Cardiac fibroblast (primary cell): ENCODE measurements at regions not wholly inside any gene's neighbourhood (a gene's known extent, or its start where the extent isn't known, plus 50 kb on each side); places are given as distances from the start of the nearest gene placed in this dataset.
A peak's percentile ranks its signal among the peaks of the same experiment; 100 is the strongest.

ENCODE experiments used
- DNase-seq, 2 donors: peaks; one replicate each; pipeline versions ENCODE4 v3.0.0 to v3.0.0-alpha.2; 2010; ENCODE audit warnings: low read depth in 2 of 2
- H3K4me3 ChIP-seq, 2 donors: replicated peaks in 1 of 2; 1 replicate in 1 of 2; 2 replicates in 1 of 2; pipeline ENCODE4 v1.5.1; 2011; ENCODE audit warnings: low read depth in 2 of 2, low read length in 2 of 2, mild to moderate bottlenecking in 2 of 2, moderate library complexity in 1 of 2
- CTCF ChIP-seq: IDR thresholded peaks from one replicate; pipeline ENCODE4 v1.5.1; 2011; ENCODE audit warnings: low read depth, mild to moderate bottlenecking, low read length, inconsistent platforms

- DNase-seq: no peak
- no peak overlapping the region for H3K4me3 ChIP-seq
- no peak for TF ChIP-seq CTCF
Measured at GRCh38 chr20:7657569-7657968, 282.7 kb downstream of the HAO1 start.

DNA sequence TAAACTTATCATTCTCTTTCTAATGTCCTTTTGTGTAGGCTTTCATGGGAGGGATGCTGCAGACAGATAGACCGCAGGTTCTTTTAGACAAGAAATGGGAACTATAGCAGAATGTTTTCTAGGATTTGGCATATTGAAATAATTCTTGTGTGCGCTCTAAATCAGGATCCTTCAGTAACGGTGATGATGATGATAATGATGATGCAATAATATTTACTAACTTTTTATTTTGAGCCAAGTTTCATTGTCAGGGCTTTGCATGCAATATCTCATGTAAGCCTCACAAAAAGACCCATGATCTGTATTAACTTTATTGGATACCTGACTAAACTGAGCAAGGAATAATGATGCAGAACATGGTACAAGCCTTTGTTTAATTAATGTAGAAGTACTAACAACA is 280.1 kb downstream of the HAO1 start:
- no peak overlapping the region for H3K4me3 ChIP-seq
- no peak for DNase-seq
- no peak for TF ChIP-seq CTCF

DNA sequence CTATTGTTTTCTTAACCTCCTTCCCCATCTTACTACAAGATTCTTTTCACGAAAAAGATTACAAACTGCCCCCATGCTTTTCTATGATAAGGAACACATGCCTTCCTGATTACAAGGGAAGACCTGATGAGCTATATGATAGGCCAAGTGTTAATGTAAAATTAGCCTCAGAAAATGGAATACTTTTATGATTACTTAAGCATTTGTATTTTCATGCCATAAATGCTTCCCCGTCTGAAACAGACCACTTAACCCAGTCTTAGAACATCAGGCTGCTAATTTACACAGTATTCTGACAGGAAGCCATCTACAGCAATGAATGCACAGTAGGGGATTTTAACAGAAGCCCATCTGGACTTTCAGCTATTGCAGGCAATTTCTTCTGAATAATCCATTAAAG is 274.9 kb downstream of the HAO1 start:
- H3K4me3 ChIP-seq: no peak overlapping the region
- no peak for TF ChIP-seq CTCF
- no peak for DNase-seq

DNA sequence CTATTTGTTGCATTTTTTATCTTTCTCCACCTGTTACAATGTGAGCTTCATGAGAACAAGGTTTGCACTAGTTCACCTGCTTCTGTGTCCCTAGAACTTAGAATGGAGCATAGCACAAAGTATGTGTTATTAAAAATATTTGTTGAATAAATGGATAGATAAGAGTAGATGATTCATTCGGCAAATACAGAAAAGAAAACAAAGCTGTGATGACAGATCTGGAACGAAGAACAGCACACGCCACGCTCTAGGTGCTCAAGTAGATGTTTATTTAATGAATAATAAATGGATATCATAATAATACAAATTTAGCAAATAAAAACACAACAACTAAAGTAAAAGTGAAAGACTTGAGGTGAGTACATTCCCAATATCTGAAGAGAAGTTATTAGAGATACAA is 273.1 kb downstream of the HAO1 start:
- no peak for TF ChIP-seq CTCF
- peak; percentile 31 to 71 for DNase-seq
- H3K4me3 ChIP-seq: no peak overlapping the region

GRCh38 chr20:7672571-7672970 is 267.7 kb downstream of the HAO1 start:
- no peak for TF ChIP-seq CTCF
- no peak overlapping the region for H3K4me3 ChIP-seq
- DNase-seq: no peak

- DNase-seq: peak; percentile 56 to 72
- H3K4me3 ChIP-seq: no peak overlapping the region
- TF ChIP-seq CTCF: no peak
Measured at GRCh38 chr20:7673841-7674240, 266.4 kb downstream of the HAO1 start.

DNA sequence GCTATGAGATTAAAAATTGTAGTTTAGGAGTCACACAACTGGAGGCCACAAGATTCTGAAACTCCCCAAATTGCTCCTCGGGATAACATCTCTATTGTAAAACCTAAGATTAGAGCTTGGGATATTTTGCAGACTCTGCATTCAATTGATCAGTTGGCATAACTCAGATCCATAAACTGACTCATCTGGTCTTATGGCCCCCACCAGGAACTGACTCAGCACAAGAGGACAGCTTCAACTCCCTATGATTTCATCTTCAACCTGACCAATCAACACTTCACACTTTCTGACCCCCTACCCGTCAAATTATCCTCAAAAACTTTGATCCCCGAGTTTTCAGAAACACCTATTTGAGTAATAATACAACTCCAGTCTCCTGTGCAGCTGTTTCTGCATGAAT is 257.3 kb downstream of the HAO1 start:
- H3K4me3 ChIP-seq: no peak overlapping the region
- TF ChIP-seq CTCF: no peak
- DNase-seq: no peak
